Stimulated activated CD4-positive, alpha-beta T cell treated with anti-CD3 and anti-CD28 coated beads, Interleukin-4, amount 100 ng/mL, for 1 hour (primary cell): ENCODE measurements at regions not wholly inside any gene's neighbourhood (a gene's known extent, or its start where the extent isn't known, plus 50 kb on each side); places are given as distances from the start of the nearest gene placed in this dataset.

Experiments
- DNase-seq: peaks from one replicate; pipeline ENCODE4 v3.0.0-alpha.2; 2020

DNA sequence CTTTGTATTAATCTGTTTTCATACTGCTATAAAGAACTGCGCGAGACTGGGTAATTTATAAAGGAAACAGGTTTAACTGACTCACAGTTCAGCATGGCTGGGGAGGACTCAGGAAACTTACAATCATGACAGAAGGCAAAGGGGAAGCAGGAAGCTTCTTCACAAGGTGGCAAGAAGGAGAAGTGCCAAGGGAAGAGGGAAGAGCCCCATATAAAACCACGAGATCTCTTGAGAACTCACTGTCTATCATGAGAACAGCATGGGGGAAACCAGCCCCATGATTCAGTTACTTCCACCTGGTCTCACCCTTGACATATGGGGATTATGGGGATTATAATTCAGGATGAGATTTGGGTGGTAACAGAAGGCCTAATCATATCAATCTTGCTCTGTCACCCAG, 60.9 kb upstream of the CHD1 start:
- DNase-seq: no peak

DNA sequence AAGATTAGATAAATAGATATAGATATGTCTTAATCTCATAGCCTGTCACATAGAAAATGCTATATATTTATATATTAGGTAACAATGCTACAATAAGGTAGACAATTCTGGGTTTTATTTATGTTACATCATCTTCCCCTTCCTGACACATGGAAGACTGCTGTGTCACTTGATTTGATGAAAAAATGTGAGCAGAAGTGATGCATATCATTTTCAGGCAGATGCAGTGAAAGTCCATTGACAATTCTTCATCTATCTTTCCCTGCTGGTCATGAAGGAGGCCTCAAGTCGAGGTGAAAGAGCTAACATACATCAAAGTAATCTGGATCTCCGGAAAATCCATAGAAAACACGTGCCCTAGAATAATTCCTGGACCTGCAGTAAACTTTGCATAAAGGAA, 57.8 kb upstream of the CHD1 start:
- no peak for DNase-seq

DNA sequence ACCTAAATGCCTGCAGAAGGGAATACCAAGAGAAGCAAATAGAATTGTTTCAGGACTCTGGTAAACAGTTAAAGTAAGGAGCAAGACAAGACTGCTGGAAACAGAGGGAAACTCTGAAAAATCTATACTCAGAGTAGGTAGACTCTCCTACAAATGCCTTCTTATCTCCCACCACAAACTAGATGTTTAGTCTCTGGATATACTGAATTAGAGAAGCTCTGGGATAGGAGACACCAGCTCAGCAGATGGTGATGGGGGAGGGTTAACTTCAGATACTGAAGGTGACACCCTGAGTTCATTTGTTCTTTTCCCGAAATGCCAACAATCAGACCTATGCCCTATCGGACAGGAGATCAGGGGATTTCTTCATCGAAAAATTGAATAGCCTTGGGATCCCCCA, 54.1 kb upstream of the CHD1 start:
- no peak for DNase-seq
